ENCODE measurements at regions not wholly inside any gene's neighbourhood (a gene's known extent, or its start where the extent isn't known, plus 50 kb on each side); places are given as distances from the start of the nearest gene placed in this dataset.

DNA sequence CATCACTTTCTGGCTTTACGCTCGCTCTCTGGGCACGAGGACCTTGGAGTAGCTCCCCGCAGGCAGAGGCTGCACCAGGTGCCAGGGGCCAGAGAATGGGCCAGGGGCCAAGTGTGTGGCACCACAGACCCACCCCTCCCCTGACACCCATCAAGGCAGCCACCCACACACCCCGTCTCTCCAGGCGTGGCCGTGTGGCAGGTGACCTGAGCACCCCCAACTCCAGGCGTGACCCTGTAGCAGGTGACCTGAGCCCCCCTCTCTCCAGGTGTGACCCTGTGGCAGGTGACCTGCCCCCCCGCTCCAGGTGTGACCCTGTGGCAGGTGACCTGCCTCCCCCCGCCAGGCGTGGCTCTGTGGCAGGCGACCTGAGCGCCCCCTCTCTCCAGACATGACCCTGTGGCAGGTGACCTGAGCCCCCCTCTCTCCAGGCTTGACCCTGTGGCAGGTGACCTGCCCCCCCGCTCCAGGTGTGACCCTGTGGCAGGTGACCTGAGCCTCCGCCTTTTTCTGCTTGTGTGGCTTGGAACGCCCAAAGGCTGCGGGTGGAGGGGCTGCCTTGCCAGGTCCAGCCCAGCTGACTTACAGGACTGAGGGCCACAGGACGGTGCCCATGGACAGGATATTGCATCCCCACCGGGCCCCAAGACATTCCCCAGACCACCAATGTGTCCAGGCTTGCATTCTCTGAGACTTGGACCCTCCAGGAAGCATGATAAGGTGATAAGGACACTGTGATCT, 667.2 kb downstream of the BRD1 start:
- no peak for DNase-seq

DNA sequence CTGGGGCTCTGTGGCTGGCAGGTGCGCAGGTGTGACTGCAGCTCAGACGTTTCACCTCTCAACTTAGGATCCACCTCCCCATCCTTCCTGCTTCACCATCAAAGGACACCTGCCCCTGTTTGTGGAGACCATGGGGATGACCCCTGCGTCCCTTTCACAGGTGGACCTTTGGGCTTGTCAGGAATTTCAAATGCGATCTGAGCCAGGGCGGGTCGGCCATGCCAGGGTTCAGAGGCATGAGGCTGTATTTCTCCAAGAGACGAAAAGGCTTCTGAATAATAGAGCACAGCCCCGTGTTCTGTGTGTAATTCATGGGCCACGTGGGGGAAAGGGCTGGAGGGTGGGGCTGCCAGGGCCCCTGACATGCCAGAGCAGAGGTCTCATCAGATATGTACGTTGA, 668.0 kb downstream of the BRD1 start:
- no peak for DNase-seq

DNA sequence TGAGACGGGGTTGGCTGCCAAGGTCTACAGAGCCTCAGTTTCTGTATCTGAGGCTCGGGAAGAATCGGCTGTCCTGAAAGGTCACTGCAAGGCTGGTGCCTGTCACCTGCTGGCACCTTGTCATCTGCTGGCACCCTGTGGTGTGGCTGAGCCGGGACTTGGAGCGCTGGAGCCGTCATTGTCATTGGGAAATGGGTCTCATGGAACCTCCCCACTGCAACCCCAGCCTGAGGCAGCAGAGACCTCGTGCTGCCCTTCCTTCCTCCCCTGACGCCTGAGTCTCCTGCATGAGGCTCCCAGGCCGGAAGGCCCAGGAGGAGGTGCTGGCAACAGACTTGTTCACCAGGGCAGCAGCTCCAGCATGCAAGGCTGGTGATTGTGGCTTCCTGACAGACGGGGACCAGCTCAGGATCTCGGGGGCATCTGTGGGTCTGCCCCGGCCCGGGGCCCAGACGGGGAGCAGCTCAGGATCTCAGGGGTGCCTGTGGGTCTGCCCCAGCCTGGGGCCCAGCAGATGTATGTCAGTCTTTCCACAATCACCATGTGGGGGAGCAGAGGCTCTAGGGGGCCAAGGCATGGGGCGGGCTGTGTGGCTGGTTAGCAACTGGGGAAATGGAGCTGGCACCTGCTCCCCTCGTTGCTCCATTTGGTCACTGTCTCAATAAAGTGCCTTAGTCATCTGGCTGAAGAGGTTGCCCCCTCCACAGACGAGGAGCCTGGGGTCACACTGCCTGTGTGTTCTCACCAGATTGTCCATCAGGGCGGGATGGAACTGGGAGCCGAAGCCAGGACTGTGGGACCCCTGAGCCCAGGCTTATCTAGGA, 668.7 kb downstream of the BRD1 start:
- no peak for DNase-seq

DNA sequence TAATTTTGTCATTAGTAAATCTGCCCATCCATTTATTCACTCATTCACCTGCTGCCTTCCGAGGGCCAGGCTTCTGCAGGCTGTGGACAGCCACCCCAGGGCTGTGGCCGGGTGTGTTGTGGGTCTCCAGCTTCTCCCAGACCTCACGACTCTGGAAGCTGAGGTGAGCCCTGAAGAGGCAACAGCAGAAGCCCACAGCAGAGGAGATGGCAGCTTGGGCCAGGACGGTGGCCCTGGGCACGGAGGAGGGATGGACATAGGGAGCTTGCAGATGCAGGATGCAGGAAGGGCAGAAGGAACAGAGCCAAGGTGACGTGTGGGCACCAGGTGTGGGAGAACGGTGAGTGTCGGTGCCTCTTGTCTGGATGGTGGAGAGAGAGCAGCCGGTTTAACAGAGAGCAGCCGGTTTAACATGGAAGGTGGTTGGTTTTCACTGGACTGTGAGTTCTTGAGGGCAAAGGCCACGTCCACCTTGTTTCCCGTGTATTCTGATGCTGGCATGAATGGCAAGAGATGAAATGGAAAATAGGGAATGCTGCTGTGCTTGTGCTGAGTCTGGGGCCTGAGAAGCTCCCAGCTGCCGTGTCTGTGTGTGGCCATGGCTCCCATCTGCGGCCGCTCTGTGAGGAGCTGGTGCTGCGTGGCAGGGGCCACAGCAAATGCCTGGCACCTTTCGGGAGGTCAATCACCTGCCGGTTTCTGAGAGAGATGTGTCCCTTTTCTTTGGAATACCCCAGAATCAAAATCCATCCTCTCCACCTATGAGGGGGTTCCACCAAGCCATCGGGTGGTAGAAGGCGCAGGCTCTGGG, 669.9 kb downstream of the BRD1 start:
- no peak for DNase-seq

DNA sequence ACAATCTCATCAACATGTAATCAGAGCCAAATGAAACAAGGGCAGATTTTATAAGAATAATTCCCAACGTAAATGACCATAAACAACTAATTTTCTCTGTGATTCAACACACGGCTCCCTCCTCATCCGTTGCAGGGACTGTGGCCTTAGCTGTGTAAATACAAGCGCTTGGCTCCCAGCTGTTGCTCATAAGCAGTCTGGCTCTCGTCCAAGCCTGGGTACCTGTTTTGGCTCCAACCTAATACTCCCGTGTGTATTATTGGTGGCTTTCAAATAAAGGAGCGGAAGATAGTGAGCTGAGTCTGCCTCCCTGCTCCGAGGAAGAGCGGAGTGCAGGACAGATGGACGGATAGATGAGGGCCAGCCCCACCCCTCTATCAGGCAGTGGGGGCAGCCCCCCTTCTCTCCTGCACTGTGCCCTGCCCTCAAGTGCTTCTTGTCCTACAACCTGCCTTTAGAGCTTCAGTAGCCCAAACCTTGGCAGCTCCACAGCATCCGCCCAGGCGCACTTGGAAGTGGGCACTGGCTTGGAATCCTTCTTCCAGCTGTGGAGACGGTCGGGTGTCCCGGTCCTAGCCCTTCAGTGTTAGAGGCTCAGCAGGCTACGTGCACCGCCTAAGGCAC, 670.9 kb downstream of the BRD1 start:
- DNase-seq = no peak

DNA sequence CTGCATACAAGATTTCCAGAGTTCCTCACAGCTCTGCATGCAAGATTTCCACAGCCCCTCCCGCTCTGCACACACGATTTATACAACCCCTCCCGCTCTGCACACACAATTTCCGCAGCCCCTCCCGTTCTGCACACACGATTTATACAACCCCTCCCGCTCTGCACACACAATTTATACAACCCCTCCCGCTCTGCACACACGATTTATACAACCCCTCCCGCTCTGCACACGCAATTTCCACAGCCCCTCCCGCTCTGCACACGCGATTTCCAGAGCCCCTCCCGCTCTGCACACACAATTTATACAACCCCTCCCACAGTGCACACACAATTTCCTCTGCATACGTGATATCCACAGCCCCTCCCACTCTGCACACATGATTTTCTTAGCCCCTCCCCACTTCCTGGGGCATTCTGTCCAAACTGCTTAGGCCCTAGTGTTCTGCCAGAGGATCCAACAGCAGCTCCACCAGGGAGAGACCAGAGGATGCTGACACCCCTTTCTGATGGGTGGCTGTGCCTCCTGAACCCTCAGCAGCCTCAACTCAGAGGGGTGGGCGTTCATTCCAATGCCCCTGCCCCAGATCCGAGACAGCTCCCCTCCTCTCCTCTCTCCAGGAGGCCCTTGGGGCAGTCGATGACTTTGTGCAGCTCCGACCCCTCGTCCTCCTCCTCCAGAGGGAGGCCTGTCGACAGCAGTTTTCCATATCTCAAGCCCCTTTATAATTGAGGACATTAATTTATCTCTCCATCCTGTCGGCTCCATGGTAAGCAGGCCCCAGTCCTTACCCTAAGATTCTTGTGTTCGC, 671.7 kb downstream of the BRD1 start:
- DNase-seq = no peak

DNA sequence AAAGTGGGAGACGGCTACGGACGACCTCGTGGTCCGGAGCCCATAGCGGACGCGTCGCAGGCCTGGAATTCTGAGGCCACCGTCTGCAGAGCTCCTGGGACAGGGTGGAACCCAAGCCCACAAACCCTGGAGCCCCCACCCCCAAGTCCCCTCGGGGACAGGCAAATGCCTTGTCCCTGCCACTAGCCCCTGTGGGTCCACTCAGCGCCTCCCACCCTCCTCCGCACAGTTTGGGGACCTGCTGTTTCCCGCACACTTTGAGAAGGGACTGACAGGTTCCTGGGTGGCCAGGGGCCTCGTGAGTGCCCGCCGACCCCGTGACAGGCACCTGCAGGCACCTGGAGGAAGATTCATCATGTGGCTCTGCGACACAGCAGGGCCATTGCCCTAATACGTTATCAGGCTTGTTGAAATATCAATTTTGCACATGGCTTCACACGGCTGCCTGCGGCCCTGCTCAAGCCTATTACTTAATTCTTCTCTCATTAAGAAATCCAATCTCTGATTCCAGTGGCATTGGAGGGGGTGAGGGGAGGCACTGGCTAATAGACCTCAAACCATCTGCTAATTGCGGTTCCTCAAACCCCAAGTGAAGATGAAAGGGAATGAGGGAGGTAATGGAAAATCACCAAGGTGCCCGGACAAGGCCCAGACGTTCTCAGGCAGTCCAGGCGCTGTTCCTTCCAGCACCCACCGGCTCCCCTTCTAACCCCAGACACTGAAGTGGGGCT, 672.5 kb downstream of the BRD1 start:
- DNase-seq = no peak

DNA sequence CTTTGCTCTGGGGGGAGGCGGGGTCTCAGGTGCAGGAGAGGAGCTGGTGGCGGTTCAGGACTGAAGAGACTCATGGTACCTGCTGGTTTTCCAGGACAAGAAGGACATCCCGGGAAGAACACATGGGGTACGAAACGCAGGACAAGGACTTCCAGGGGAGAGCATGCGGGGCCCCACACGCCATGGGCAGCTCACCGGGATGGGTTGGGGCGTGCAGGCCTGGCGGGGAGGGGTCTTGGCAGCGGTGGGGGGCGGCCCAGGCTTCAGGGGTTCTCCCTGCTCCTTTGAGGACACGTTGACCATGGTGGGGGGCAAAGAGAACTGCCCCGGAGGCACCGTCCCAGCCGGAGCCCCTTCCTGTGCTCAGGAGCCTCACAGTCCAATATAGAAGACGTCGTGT, 673.2 kb downstream of the BRD1 start:
- no peak for DNase-seq

DNA sequence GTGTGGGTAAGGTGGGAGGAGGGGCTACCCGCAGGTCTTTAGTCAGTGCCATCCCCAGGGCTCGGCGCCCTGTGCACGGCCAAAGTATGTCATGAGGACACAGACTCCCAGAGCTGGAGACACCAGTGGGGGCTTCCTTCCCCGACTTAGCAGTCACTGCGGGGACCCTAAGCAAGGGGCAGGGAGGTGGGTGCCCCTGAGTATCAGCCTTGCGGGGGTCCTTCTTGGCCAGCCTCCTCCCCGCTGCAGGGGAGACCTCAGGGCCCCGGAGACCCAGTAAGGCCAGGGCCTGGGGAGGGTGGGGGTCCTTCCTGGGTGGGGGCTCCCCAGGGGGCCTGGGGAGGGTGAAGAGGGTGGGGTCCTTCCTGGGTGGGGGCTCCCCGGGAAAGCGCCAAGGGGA, 673.8 kb downstream of the BRD1 start:
- no peak for DNase-seq

DNA sequence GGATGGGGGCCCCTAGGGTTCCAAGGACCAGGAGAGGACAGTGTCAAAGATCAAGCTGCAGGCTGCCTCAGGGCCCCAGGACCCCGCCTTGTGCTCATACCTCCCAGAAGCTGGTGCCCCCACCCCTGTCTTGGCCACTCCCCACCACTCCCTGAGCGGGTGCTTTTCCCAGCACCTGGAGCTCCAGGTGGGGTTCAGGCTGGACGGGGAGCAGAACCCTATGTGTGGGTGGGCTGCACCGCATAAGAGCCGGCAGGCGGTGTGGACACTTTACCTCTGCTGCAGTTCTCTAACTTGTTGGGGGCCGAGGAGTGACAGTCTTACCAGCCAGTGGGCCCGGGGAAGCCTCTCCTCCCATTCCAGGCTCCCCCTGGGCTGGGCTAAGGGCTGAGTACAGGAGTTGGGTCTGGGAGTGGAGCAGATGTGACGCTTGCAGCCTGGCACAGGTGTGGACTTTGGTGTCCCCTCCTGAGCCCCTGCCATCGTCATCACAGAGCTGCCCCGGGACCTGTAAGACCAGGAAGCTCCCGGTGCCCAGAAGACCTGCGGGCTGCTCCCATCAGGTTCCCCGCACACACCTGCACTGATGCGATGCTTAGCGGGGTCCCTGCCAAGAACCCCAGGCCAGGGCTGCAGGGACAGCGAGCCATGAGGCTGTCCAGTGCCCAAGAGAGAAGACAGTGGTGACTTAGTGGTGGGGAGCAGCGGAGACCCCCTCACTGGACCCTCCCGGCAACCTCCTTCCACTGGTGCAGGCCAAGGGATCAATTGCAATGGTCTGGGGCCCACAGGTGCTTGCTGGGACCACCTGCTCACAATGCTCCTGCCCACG, 674.5 kb downstream of the BRD1 start:
- DNase-seq = no peak

DNA sequence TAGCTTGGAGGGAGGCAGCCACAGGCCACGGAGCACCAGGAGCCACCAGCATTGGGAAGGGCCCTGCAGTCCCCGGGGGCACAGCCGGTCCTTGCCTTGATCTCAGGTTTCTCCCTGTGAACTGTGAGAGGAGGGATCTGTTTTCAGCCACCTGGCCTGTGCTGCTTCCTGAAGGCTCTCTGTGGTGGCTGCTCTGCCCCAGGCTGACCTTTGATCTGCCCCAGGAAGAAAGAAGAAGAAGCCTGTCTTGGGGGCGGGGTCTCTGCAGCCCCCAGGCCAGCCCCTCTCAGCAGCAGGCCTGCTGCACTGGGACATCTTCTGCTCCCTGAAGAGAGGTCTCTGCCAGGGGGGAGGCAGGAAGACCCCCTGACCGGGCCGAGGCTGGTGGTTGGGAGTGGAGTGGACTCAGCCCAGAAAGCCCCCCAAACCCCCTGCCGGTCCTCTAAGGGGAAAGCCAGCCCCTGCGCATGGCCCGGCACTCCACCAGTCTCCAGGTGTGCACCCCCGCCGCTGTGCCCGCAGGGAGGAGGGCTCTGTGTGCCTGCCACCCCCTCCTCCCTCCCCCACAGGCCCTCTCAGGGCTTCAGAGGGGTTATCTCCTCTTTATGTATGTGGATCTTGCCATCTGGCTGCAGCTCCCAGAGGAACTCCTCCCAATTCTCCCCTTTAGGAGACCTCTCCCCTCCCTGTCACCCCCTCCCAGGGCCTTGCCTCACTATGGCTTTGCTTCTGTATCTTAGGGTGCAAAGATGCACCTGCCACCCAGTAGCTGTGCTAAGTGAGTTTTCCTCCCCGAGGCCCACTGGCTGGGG, 675.3 kb downstream of the BRD1 start:
- DNase-seq = no peak

DNA sequence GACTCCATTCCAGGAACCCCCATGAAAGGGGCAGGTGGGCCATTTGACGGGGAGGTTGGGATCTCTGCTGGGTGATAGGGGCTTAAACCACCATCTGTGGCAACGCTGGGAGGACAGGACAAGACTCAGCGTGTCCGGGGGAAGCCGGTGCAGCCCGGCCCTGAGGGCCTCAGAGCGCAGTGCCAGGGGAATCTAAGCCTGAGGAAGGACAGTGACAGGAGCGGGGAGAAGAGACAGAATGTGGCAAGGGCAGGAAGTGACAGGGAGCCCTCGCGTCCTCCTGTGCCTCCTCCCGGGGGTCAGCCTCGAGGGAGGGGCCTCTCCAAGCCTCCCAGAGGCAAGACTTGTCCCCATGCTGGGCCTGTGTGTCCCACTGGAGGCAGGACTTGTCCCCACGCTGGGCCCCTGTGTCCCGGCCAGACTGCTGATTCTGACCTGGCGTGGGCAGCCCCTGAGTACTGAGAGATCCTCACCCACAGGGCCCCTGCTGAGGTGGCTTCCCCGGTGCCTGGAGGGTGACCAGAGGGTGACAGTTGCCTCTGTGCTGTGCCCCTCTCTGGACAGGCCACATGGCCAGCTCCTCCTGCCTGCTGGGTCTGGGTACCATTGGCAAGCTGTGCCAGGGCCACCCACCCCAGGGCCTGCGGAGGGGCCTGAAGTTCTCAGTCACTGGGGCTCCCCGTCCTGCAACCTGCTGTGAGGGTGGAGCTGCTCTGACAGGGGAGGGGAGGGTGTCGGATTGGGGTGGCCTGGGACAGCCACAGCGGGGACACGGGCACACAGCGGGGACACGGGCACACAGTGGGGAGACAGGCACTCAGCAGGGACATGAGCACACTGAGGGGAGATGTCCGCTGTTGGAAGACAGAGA, 676.2 kb downstream of the BRD1 start:
- DNase-seq = no peak

DNA sequence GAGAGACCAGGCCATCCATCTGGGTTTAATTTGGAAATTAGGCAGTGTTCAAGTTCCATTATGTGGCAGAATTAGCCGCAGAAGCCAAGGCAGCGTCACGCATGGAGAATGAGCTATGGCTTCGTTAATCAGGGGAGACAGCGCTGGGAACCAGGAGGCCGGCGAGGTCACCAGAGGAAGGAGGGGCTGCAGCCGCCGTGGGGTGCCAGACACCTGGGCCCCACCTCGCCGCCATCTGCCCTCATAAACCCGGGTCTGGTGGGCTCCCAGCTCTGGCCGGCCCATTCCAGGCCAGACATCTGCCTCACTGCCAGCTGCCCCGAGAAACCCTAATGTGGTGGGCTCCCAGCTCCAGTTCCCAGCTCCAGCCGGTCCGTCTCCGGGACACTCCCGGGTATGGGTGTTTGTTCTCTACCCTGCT, 676.9 kb downstream of the BRD1 start:
- DNase-seq = no peak

DNA sequence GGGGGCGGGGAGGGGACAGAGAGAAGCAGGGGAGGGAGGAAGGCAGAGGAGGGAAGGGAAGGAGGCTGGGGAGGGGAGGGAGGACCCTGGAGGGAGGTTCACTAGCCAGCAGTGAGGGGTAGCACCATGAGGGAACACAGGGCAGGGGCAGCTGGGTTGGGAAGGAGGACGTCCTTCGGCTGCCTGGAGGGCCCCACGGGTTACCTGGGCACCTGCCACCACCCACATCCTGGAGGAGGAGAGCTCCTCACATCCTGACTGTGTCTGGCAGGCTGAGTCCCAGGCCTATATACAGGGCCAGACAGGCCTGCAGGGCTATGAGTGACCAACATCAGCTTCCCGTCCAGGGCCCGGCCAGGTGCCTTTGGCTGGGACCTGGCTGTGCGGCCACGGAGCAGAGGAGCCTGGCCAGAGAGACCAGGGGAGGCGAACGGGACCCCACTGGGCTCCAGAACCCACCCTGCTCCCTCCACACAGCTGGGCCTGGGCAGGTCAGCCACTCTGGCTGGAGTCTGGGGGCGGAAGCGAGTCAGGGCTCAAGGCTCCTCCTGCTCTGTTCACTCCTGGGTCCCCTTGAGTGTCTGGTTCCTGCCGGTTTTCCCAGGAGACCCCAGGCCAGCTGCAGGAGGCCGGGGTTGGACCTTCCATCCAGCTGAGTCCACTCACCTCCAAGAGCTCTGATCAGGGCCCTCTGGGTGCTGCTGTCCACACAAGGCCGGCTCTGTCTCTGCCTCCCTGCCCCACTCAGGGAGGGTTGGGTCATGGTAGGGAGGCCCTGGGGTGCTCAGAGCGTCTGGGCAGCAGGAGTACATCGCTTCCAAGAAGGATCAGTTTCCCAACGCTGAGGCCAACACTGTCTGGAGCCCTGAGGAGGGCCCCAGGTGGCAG, 677.7 kb downstream of the BRD1 start:
- DNase-seq = no peak

DNA sequence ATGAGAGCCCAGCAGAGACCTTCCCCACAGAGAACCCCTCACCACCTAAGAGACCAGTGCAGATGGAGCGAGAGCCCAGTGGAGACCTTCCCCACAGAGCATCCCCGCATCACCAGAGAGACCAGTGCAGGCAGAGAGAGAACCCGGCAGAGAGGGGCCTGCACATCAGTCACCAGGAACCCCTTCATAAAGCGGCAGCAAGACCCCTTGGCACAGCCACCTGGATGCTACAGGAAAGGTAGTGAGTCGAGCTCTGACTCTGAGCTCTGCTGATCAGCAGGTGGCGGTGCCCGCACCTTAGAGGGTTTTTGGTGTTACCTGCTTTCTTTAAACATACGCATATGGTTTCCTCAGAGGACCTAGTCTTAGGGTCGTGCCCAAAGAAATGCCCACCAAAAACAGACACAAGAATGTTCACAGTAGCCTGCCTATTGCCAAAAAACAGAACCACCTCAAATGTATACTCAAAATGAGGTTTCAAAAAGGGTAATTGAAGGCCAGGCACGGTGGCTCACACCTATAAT, 678.7 kb downstream of the BRD1 start:
- no peak for DNase-seq

DNA sequence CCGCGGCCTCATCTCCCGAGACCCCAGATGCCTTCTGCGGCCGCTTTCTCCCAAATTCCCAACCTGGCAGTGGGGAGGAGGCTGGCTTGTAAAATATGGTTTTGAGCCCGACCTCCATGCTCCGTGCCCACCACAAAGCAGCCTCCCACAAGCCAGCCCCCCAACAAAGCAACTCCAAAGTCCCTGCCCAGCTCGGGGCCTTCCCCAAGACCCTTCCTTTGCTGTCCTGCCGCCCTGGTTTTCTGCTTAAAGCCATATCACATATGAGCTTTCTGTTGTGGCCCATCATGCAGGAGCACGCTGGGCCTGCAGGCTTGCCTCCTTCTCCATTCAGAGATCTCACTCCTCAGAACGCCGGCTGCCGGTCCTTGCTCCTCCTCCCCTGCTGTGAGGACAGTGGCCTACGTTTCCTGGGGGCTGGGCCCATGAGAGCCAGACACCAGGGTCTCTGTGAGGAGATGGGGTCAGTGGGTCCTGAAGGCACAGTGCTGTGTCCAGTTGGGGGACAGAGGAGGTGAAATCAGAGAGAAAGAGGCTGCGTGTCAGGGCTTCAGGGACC, 680.0 kb downstream of the BRD1 start:
- DNase-seq = no peak

DNA sequence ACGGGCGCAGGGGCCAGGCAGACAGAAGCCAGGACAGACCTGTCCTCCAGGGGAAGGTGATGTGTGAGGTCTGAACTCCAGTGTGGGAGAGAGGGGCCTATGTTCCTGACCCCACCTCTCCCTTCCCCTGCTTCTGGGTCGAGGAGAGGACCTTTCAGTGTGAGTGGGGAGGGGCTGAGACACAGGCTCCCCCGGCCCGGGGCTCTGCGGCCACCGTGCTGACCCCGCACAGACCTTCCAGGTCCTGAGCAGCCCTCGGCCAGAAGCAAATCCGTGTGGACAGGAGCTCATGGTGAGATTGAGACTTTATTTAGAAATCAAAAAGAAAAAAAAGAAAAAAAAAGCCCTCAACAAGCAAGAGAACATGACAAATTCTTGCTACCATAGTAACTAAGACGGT, 680.5 kb downstream of the BRD1 start:
- DNase-seq = no peak

All from activated T-cell treated with anti-CD3 and anti-CD28 coated beads, Interleukin-2, amount 50 U/mL, for 48 hours (primary cell).